H1 (cell line): ENCODE measurements at regions not wholly inside any gene's neighbourhood (a gene's known extent, or its start where the extent isn't known, plus 50 kb on each side); places are given as distances from the start of the nearest gene placed in this dataset.

Experiments
- SIX5 ChIP-seq: IDR thresholded peaks from 2 replicates; pipeline ENCODE4 v1.6.1; 2011; ENCODE audit warnings: mild to moderate bottlenecking, low read depth, low read length

DNA sequence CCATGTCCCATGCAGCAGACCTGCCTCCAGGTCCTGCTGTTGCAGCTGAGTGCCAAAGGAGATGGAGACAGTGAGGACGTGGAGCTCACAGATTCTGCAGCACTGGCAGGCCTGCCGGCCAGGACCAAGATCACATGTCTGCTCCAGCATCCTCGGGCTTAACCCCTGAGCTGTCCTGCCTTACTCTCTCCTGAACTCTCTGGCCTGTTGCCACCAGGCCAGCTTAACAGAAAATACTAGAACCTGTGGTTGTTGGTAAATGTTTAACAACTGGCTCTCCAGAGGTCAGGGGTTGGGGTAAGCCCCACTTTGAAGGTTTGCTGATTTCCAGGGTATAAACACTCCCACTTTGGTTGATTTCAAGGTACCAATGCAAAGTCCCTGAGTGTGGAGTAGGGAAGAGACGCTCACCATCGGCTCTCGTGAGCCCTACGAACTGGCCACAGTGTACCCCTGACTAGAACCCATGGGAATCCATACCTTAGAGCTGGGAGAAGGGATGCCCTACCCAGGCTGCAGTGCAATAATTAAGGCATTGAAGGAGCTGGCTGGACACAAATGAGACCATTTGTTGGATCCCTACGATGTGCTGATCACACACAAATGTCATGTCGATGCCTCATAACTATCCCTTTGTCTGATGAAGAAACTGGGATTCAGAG lies 147.9 kb downstream of the OR4M2 start (continued):
- no peak for TF ChIP-seq SIX5
